Putamen (tissue), 1 donor: ENCODE measurements at regions not wholly inside any gene's neighbourhood (a gene's known extent, or its start where the extent isn't known, plus 50 kb on each side); places are given as distances from the start of the nearest gene placed in this dataset.
"Not testable (repeated sequence)": the region's sequence is repeated elsewhere in the genome, so short reads cannot be mapped to it uniquely, and the experiment has no call there.

Experiments used
- DNase-seq: peaks from one replicate; pipeline ENCODE4 v3.0.0-alpha.2; 2016; ENCODE audit warnings: low spot score

- no peak for DNase-seq
These were observed 319.6 kb downstream of the PTTG2 start for GRCh38 chr4:38279650-38280322.

GRCh38 chr4:38280323-38280706 is 320.1 kb downstream of the PTTG2 start:
- DNase-seq, result no peak

- DNase-seq, result no peak
These were observed 321.3 kb downstream of the PTTG2 start for GRCh38 chr4:38281371-38282071.

- DNase-seq, result no peak
These were observed 323.5 kb downstream of the PTTG2 start for GRCh38 chr4:38283724-38284123.

GRCh38 chr4:38284294-38285030 is 324.3 kb downstream of the PTTG2 start:
- DNase-seq, result no peak

- DNase-seq, result no peak
These were observed 327.1 kb downstream of the PTTG2 start for GRCh38 chr4:38287101-38287851.

- DNase-seq, result no peak
These were observed 329.4 kb downstream of the PTTG2 start for GRCh38 chr4:38289553-38289952.

- DNase-seq, result no peak
These were observed 330.2 kb downstream of the PTTG2 start for GRCh38 chr4:38290366-38290765.

- DNase-seq, result no peak
These were observed 330.7 kb downstream of the PTTG2 start for GRCh38 chr4:38290914-38291313.

GRCh38 chr4:38292529-38292928 is 332.3 kb downstream of the PTTG2 start:
- DNase-seq, result no peak

- DNase-seq, result no peak
These were observed 334.0 kb downstream of the PTTG2 start for GRCh38 chr4:38294238-38294637.

- DNase-seq, result no peak
These were observed 336.9 kb downstream of the PTTG2 start for GRCh38 chr4:38297061-38297460.

GRCh38 chr4:38298868-38299713 is 338.9 kb downstream of the PTTG2 start:
- DNase-seq, result no peak

- DNase-seq, result no peak
These were observed 342.7 kb downstream of the PTTG2 start for GRCh38 chr4:38302910-38303309.

- DNase-seq, result not testable (repeated sequence)
These were observed 344.3 kb downstream of the PTTG2 start for GRCh38 chr4:38304460-38304859.

- peak; percentile 80 for DNase-seq
These were observed 346.4 kb downstream of the PTTG2 start for GRCh38 chr4:38306482-38307071.

- DNase-seq, result peak; percentile 85
These were observed 348.6 kb downstream of the PTTG2 start for GRCh38 chr4:38308728-38309311.

- DNase-seq, result no peak
These were observed 349.3 kb downstream of the PTTG2 start for GRCh38 chr4:38309471-38309870.

- DNase-seq, result no peak
These were observed 350.3 kb downstream of the PTTG2 start for GRCh38 chr4:38310446-38311043.

GRCh38 chr4:38311495-38312126 is 351.4 kb downstream of the PTTG2 start:
- no peak for DNase-seq
